NCI-H1436 (cell line): ENCODE measurements at regions not wholly inside any gene's neighbourhood (a gene's known extent, or its start where the extent isn't known, plus 50 kb on each side); places are given as distances from the start of the nearest gene placed in this dataset.
"Not testable (repeated sequence)": the region's sequence is repeated elsewhere in the genome, so short reads cannot be mapped to it uniquely, and the experiment has no call there.

ENCODE experiments used
- DNase-seq: peaks from one replicate; lab custom pipeline; 2025; lab: John Stamatoyannopoulos, UW

DNA sequence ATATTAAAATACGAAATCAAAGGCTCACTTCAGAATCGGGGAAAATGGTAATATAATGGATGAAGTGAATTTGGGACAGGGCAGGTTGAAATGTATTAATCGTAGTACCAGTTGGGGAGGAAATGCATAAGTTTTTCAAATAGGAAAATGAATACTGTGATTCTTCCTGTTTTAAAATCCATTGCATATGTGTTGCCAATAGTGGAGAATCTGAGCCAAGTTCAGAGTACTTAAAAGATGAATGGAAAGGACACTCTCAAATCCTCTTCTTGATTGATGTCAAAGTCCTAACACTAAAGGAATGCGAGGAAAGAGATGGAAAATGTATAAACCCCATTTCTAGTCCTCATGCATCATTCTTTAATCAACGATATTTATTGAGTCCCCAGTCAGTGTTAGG is 160.9 kb upstream of the CCNG1 start:
- no peak for DNase-seq

- DNase-seq = not testable (repeated sequence)
These were observed 156.5 kb upstream of the CCNG1 start for GRCh38 chr5:163280897-163281296.

GRCh38 chr5:163281512-163281911 is 155.9 kb upstream of the CCNG1 start:
- no peak for DNase-seq

DNA sequence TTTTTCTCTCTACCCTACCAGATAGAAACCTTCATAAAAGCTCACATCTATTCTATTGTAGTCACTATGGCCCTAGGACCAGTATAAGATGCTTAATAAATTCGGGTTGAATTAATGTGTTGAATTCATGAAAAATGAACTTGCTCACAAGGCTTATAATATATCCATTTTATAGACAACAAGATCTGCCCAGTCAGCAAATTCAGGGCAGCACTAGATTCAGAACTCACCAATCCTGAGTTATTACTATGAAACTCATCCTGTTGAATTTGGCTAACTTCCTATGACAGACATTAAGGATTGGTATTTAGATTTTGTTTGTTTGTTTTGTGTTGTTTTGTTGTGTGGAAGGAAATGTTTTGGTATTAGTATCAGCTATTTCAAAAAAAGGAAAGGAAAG is 143.6 kb upstream of the CCNG1 start:
- DNase-seq = no peak

DNA sequence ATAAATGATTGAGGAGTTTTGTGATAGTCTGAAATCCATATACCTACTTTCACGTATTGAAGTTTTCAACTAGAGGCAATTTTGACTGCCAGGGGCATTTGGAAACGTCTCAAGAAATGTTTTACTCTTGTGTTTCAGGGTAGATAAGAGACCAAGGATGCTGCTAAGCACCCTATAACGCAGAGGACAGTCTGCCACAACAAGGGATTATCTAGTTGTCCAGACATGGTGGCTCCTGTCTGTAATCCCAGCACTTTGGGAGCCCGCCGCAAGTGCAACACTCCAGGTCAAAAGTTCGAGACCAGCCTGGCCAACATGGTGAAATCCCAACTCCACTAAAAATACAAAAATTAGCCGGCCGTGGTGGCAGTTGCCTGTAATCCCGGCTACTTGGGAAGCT is 133.7 kb upstream of the CCNG1 start:
- no peak for DNase-seq

DNA sequence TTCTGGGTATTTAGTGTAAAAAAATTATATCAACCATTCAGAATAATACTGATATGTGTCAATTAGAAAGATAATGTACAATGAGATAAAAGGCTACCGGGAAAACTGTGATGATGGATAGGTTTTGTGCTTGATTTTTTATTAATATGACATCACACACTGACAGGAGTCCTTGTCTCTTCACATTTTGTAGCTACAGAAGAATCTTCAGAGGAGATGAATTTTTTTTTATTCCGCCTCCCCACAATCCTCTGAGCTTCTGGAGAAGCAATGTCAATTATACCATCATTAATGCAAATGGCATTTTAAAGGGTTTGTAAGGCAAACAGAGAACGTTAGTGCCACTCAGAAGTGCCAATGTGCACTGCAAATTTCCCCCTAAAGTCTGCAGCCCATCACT is 131.7 kb upstream of the CCNG1 start:
- no peak for DNase-seq

DNA sequence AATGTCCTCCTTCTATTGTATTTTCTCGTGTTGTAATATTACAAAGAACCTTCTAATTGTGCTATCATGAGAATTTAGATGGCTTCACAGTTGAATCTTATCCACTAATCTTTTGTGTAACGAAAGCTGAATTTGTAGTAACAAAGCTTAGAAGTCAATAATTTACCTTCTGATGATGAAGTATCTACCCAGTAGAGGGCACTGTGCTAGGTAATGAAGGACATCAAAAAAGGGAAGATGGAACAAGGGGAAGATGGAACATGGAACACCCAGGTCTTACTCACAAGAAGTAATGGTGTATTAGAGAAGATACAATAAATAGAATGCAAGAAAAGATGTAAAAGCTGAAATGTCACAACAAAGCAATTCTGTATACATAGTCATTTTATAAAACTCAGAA is 131.0 kb upstream of the CCNG1 start:
- DNase-seq = no peak

GRCh38 chr5:163309914-163310313 is 127.5 kb upstream of the CCNG1 start:
- no peak for DNase-seq

DNA sequence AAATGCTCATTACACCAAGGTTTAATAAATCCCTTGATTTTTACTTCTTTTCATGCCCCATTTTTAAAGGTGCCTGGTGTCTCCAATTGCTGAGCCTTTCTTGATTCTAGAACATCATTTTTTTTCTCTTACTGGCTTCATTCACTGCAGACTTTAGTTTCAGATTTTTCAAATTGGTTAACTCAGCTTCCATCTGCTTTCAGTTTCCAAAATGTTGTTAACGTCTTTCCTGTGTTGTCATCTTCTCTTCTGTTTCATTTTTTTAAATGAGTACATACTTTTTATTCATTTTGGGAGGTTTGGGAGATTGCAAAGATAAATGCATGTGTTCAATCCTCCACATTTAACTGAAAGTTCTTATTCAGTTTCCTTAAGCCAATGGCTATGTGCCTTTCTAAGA is 126.4 kb upstream of the CCNG1 start:
- no peak for DNase-seq

- no peak for DNase-seq
These were observed 124.8 kb upstream of the CCNG1 start for GRCh38 chr5:163312598-163312997.

DNA sequence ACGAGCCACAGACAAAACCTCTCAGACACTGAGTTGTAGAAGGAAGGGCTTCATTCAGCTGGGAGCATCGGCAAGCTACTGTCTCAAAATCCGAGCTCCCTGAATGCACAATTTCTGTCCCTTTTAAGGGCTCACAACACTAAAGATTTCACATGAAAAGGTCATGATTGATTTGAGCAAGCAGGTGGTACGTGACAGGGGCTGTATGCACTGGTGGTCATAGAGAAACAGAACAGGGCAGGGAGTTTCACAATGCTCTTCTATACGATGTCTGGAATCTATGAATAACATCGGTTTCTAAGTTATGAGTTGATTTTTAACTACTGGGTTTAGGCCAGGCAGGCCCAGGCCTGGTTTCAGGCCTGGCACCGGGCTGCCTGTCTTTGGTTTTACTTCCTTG is 124.3 kb upstream of the CCNG1 start:
- DNase-seq = not testable (repeated sequence)

- not testable (repeated sequence) for DNase-seq
These were observed 121.0 kb upstream of the CCNG1 start for GRCh38 chr5:163316374-163316773.

GRCh38 chr5:163318707-163319106 is 118.7 kb upstream of the CCNG1 start:
- no peak for DNase-seq

GRCh38 chr5:163321511-163321910 is 115.9 kb upstream of the CCNG1 start:
- no peak for DNase-seq

- no peak for DNase-seq
These were observed 106.4 kb upstream of the CCNG1 start for GRCh38 chr5:163330723-163331668.

DNA sequence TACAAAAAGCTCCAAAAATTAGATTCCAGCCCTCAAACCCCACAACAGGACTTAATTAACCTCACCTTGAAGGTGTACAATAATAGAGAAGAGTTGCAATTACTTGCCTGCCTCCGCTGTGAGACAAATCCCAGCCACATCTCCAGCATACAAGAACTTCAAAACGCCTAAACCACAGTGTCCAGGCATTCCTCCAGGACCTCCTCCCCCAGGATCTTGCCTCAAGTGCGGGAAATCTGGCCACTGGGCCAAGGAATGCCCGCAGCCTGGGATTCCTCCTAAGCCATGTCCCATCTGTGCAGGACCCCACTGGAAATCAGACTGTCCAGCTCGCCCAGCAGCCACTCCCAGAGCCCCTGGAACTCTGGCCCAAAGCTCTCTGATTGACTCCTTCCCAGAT is 101.3 kb upstream of the CCNG1 start:
- DNase-seq = not testable (repeated sequence)

DNA sequence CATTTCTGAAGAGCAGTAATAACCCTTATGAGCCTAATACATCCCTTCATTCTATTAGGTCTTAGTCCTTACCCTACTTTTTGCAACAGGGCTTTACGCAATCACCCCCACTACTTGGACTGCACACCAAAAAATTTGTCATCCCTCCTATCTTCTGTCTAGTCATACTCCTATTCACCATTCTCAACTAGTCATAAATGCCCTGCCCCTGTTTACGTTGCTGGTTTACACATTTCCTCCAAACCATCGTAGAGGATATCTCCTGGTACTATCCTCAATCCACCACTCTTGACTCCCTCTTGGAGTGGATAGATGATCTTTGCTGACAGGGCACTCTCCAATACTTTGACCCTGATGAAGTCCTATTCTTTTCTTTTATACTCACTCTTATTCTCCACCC is 98.2 kb upstream of the CCNG1 start:
- no peak for DNase-seq

GRCh38 chr5:163340378-163340777 is 97.0 kb upstream of the CCNG1 start:
- not testable (repeated sequence) for DNase-seq

DNA sequence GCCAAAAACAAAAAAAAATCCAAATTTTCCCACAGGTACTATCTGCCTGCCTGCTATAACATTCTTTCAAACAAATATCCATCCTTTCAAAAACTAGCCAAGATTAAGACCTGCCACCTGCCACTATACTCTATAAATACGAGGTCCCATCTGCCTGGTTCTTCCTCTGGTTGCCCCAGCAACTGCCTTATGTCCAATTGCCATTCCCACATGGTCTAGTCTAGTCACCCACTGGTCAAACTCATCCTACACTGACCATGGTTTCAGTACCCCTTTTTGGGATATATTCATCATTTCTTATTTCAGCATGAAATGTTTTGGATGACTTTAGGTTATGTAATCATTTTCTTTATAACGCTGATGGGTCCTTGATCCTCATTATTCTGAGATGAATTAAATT is 95.1 kb upstream of the CCNG1 start:
- DNase-seq = no peak

- no peak for DNase-seq
These were observed 92.2 kb upstream of the CCNG1 start for GRCh38 chr5:163345216-163345615.

DNA sequence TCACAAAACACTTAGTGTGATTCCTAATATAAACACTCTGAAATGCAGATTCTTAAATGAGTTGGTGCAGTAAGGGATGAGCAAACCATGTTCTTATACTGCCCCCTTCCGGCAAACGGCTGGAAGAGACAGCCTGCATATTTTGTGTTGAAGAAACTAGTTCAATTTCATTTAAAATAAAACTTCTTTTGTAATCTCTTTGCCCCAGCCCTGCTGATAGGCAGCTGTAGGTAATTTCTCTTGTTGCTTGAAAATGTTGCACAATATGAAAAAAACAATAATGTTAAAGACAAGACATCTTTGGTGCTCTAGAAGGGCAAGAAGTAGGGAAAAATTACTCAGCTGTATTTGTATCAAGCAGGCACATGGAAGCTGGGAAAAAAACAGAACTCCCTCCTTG is 89.7 kb upstream of the CCNG1 start:
- DNase-seq = peak; percentile 43

GRCh38 chr5:163350083-163350482 is 87.3 kb upstream of the CCNG1 start:
- no peak for DNase-seq

- no peak for DNase-seq
These were observed 84.9 kb upstream of the CCNG1 start for GRCh38 chr5:163352531-163352930.

DNA sequence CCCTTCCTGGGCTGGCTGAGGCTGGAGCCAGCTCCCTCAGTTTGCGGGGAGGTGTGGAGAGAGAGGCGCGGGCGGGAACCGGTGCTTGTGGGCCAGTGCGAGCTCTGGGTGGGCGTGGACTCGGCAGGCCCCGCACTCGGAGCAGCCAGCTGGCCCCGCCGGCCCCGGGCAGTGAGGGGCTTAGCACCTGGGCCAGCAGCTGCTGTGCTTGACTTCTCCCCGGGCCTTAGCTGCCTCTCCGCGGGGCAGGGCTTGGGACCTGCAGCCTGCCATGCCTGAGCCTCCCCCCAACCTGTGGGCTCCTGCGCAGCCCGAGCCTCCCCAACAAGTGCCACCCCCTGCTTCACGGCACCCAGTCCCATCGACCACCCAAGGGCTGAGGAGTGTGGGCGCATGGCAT is 81.6 kb upstream of the CCNG1 start:
- DNase-seq = not testable (repeated sequence)
